ENCODE measurements at regions not wholly inside any gene's neighbourhood (a gene's known extent, or its start where the extent isn't known, plus 50 kb on each side); places are given as distances from the start of the nearest gene placed in this dataset.

- H3K4me1 ChIP-seq (ENCODE audit: control insufficient read depth, extremely low read depth, insufficient read depth, low read length) = peaks cover 3% of the 10 kb centered on the region
- no peaks in the 10 kb centered on the region for H3K9me1 ChIP-seq (replicated peaks; ENCODE audit: control insufficient read depth, extremely low read depth, insufficient read depth, low read length)
- H3K36me3 ChIP-seq (ENCODE audit: control insufficient read depth in 2 of 2, extremely low read depth in 1 of 2, insufficient read depth in 2 of 2, low read length in 2 of 2) = no peaks in the 10 kb centered on the region
- no peak overlapping the region for H3K9ac ChIP-seq (replicated peaks; ENCODE audit: extremely low read depth, insufficient read depth, low read length)
- H3K27ac ChIP-seq (ENCODE audit: insufficient read depth, low read depth, low read length) = no peak overlapping the region
- H3K27me3 ChIP-seq (ENCODE audit: control insufficient read depth in 2 of 2, insufficient read depth in 2 of 2, low read length in 2 of 2) = no peaks in the 10 kb centered on the region
- H2AFZ ChIP-seq (ENCODE audit: low read depth, low read length) = no peak overlapping the region
- ChIA-PET POLR2A (no interaction called here), CTCF (interaction anchor here (1.1 kb wide), 1 partner anchor 78 kb away, joined by 3 read pairs; no protein-coding TSS in a partner anchor)
- DNase-seq (ENCODE audit: low read depth, low spot score) = no peak
- no peak for FAIRE-seq
- dilution Hi-C loops (cut with MboI; ENCODE audit: extremely low pct_ligation_motif_present, low sequenced_read_pairs) = no loop called here
- no peaks in the 10 kb centered on the region for H3K79me2 ChIP-seq (ENCODE audit: control insufficient read depth, insufficient read depth, low read length)
- BruUV-seq (replicated peaks) = no TSS peak
- no peak overlapping the region for H3K4me2 ChIP-seq (ENCODE audit: insufficient read depth, low read length)
- intact Hi-C loops (cut with micrococcal nuclease) = no loop called here
- H3K4me3 ChIP-seq (replicated peaks in 1 of 3; ENCODE audit: insufficient read depth in 1 of 3, low read depth in 1 of 3, low read length in 3 of 3) = no peak overlapping the region
- H3K9me3 ChIP-seq (replicated peaks; ENCODE audit: control insufficient read depth, insufficient read depth, low read length) = no peaks in the 10 kb centered on the region
- no peaks in the 10 kb centered on the region for H4K20me1 ChIP-seq (replicated peaks; ENCODE audit: control insufficient read depth, extremely low read depth, insufficient read depth, low read length)
- TF ChIP-seq POLR2AphosphoS5 (IDR thresholded peaks at IDR 0.05; ENCODE audit: insufficient read depth, low read depth, low read length) = no peak
These were observed 151.1 kb upstream of the SHH start for GRCh38 chr7:155963356-155963755.

- Histone ChIP-seq H3K9me1 (replicated peaks; ENCODE audit: control insufficient read depth, extremely low read depth, insufficient read depth, low read length) (no peaks in the 10 kb centered on the region), H3K79me2 (ENCODE audit: control insufficient read depth, insufficient read depth, low read length) (no peaks in the 10 kb centered on the region), H2AFZ (ENCODE audit: low read depth, low read length) (no peak overlapping the region), H3K36me3 (ENCODE audit: control insufficient read depth in 2 of 2, extremely low read depth in 1 of 2, insufficient read depth in 2 of 2, low read length in 2 of 2) (no peaks in the 10 kb centered on the region), H4K20me1 (replicated peaks; ENCODE audit: control insufficient read depth, extremely low read depth, insufficient read depth, low read length) (no peaks in the 10 kb centered on the region), H3K9me3 (replicated peaks; ENCODE audit: control insufficient read depth, insufficient read depth, low read length) (no peaks in the 10 kb centered on the region), H3K27me3 (ENCODE audit: control insufficient read depth in 2 of 2, insufficient read depth in 2 of 2, low read length in 2 of 2) (no peaks in the 10 kb centered on the region), H3K27ac (ENCODE audit: insufficient read depth, low read depth, low read length) (no peak overlapping the region), H3K9ac (replicated peaks; ENCODE audit: extremely low read depth, insufficient read depth, low read length) (no peak overlapping the region), H3K4me3 (replicated peaks in 1 of 3; ENCODE audit: insufficient read depth in 1 of 3, low read depth in 1 of 3, low read length in 3 of 3) (no peak overlapping the region), H3K4me2 (ENCODE audit: insufficient read depth, low read length) (no peak overlapping the region), H3K4me1 (ENCODE audit: control insufficient read depth, extremely low read depth, insufficient read depth, low read length) (peaks cover 3% of the 10 kb centered on the region)
- DNase-seq (ENCODE audit: low read depth, low spot score) = no peak
- ChIA-PET CTCF (interaction anchor here (1.1 kb wide), 2 partner anchors 9 to 77 kb away, joined by 3 read pairs; no protein-coding TSS in a partner anchor), POLR2A (no interaction called here)
- dilution Hi-C loops (cut with MboI; ENCODE audit: extremely low pct_ligation_motif_present, low sequenced_read_pairs) = no loop called here
- intact Hi-C loops (cut with micrococcal nuclease) = loop anchor here (1.0 kb wide), 2 partner anchors 12 to 44 kb away; no protein-coding TSS in a partner anchor
- TF ChIP-seq MAX (IDR thresholded peaks at IDR 0.05; ENCODE audit: insufficient read depth, insufficient read length) = no peak
- TF ChIP-seq MYC (IDR thresholded peaks at IDR 0.05; ENCODE audit: low read depth, low read length) = no peak
- no peak for TF ChIP-seq GATA2 (IDR thresholded peaks at IDR 0.05; ENCODE audit: insufficient read depth, insufficient read length, low read depth, low read length)
- no peak for TF ChIP-seq CTCF (IDR thresholded peaks at IDR 0.05; ENCODE audit: extremely low read depth in 1 of 2, insufficient read depth in 1 of 2, low read depth in 1 of 2, low read length in 2 of 2)
- no peak for TF ChIP-seq JUN (IDR thresholded peaks at IDR 0.05; ENCODE audit: borderline replicate concordance, insufficient read depth, insufficient read length, low read depth)
- TF ChIP-seq EZH2 (IDR thresholded peaks at IDR 0.05; ENCODE audit: borderline replicate concordance, low read depth, low read length, severe bottlenecking) = no peak
- TF ChIP-seq POLR2A (IDR thresholded peaks at IDR 0.05; ENCODE audit: low read depth, low read length) = no peak
- no peak for TF ChIP-seq POLR2AphosphoS5 (IDR thresholded peaks at IDR 0.05; ENCODE audit: insufficient read depth, low read depth, low read length)
- BruUV-seq (replicated peaks) = no TSS peak
- FAIRE-seq = no peak
These were observed 150.7 kb upstream of the SHH start for GRCh38 chr7:155962968-155963300.
